ENCODE measurements at regions not wholly inside any gene's neighbourhood (a gene's known extent, or its start where the extent isn't known, plus 50 kb on each side); places are given as distances from the start of the nearest gene placed in this dataset.

DNA sequence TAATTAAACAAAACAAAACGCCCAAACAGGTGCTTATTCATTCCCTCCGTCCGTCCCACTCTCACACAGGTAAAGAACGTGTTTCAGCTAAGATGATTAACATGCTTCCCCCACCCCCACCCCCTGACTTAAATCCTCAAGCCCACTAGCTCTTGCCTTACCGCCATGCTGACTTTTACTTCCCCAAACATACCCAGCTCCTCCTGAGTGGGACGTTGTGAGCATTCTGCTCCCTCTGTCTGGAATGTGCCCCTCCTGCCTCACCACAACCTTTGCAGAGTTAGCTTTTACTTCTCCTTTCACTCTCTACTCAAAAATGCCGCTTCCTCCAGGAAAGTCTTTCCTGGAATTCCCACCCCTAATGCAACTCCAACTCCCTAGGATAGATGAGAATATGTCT lies 774.0 kb upstream of the RBFOX1 start:
- DNase-seq: no peak

DNA sequence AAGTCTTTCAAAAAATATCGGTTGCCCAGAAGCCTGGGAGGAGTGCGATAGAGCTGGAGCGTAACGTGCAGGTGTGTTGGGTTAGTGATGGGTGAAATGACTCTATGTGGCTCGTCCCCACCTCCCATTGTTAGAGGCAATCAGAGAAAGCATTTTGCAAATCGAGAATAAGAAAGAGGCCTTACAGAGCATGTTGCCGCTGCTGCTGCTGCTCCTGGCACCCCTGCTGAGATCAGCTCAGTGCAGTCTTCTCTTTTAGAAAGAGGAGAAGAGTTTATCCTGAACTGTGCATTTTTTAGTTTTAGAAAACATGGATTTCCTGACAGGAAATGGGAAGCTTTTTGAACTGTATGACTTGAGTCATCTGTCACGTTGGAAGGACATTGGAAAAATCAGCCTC lies 774.5 kb upstream of the RBFOX1 start:
- no peak for DNase-seq

DNA sequence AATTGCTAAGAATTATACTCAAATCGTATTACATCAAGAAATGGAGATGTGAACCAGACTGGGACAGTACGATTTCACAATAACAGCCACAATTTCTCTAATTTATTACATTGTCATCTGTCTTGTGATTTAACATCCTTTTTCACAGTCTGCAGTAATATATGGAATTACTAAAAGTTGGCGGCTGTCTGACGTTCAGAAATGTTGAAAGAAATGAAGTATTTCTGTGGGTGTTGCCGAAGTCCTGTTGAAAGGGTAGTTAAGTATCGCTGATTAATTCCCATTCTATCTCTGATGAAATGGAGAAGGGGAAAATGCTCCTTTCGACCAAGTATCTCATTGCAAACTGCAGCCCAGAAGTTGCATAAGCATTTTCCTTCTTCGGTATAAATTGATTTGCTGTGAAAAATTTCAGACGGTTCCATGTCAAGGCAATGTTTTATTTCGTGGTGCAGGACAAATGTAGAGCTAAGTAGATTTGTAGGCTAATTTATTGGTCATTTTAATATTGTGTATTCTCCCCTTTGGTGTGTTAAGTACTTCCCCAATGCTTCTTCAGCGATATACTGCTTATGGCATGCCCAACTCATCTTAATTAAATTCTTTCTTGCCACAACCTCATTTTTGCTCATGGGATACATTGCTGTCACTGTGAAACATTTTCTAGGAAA lies 775.2 kb upstream of the RBFOX1 start:
- no peak for DNase-seq

DNA sequence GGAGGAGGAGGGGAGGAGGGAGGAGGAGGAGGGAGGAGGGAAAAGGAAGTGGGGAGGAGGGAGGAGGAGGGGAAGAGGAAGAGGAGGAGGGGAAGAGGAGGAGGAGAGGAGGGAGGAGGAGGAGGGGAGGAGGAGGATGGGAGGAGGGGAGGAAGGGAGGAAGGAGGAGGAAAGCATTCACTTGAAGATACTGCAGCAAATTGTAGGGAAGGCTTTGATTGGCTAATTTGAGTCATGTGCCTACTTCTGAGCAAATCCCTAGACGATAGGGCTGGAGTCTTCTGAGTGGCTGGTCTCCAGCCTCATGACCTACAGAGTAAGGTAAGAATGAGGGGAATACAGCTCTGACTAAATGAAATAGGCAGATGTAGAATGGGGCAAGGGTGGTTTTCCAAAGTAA lies 783.2 kb upstream of the RBFOX1 start:
- no peak for DNase-seq

DNA sequence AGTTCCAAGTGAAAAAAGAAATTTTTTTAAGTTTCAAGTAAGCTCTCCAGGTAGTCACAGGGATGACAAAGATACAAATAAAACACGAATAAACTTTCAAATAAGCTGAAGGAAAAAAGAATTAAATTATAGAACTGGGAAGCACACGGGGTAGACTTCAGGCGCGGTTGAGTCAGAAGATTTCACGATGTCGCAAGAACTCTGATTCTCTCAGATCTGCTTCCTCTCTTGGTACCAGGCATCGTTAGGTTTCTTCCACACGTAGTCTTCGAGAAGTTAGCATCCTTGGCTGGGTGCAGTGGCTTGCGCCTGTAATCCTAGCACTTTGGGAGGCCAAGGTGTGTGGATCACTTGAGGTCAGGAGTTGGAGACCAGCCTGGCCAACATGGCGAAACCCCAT lies 784.1 kb upstream of the RBFOX1 start:
- no peak for DNase-seq

DNA sequence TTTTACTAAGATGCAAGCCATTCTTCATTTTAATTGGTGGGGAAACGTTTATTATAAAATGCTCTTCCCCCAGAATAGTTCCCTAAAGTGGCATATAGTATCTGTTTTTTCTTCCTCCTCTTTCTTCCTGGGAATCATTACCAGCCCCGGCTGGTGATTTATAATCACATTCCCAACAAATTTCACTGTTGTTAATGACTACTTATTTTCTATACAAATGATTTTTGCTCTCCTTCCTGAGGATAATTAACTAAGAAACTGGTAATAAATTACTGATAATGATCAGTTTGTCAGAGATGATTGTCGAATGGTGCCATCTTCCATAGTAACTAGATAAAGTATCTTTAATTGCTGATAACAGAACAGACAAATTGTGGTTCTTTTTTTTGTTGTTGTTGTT lies 785.5 kb upstream of the RBFOX1 start:
- no peak for DNase-seq

DNA sequence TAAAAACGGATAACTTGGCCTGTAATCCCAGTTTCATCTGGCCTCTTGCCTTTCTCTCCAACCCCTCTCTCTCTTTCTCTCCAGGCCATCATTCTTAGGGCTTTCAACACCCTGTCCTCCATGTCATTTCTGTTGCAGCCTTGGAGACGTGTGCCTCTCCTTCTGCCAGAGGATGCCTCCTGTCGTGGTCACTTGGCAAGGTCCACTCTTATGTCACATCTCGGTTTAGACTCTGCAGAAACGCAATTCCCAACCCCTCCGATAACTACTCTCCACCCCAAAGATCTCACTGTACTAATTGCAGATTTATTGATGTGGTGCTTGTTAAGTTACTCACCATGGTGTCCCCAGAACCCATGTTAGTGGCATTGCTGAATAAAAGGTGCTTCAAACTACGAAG lies 787.3 kb upstream of the RBFOX1 start:
- DNase-seq: no peak

DNA sequence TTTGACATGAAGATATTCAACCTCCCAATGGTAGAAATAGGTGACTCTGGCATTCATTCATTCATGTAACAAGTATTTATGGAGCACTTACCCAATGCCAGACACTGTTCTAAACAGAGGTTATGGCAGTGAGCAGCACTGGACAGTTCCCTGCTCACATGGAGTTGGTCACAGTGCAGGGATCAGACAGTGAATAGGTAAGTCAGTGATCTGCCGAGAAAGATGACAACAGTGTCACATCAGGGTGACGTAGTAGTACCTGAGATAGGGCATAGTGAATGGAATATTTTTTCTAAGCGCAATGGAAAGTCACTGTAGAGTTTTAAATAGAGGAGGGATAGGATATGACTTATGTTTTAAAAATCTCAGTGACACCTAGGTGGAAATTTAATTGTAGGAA lies 791.4 kb upstream of the RBFOX1 start:
- DNase-seq: no peak

DNA sequence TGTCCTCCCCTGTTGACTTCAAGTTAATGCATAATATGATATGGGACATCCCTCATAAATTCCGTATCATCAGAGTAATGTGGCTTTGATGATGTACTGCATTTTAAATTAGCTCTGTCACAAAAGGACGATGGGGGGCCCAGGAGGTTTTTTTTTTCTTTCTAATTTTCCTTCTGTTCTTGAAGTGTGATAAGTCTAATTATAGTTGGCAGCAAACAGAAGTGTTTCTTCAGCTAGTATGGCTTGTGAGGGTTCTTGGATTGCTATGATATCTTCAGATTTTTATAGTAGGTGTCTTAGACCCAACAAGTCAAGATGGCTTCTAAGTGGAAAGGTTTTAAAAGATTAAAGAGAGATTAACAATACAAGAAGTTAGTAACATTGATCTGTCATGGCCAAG lies 796.2 kb upstream of the RBFOX1 start:
- no peak for DNase-seq

DNA sequence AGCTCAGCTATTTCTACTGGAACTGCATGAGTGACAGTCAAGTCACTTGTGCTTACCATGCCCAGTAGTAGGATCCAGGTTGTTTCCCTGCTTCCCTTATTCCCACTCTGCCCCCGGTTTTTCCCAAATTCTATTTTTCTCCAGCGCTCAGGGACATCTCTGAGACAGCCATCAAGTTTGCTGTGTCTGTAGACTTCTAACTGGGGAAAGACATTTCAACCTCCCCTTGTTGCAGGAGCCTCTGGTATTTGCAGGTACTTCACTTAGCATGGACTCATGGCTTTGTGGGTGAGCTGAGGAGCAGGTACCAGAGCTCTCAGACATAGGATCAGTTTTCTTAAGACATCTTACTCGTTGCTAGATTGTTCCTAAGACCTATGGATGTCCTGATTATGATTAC lies 801.6 kb upstream of the RBFOX1 start:
- DNase-seq: no peak

DNA sequence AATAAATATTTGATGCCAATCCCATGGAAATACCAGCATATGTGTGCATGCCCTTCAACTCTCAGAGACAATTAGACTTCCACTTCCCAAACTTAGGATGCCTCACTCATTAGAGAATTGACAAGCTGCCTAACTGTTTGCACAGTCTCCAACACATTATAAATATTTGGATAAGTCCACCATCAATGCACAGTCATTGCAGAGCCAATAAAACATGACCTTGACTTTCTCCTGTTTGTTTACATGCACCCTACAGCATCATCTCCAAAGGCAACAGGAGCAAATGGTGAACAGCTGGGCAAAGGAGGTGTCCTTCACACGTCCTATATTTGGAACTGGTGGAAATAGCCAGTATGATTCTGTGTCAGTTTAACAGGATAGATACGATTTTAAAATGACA lies 804.4 kb upstream of the RBFOX1 start:
- no peak for DNase-seq

DNA sequence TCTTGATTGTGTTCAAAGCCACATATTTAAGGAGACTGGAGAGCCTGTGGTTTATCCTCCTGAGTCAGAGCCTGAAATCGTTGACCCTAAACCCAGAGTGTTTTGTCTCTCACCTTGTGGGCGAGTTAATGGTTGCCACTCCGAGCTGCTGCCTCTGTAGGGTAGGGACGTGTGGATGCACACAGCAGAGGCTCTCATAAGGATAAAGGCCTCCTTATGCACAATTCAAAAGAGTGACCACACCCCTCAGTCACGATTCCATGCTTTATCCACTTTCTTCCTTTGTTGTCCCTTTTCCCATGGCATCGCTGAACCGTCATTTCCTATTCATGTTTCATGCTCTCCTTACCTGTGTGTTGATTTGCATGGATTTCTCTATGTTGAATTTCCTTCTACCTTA lies 805.0 kb upstream of the RBFOX1 start:
- no peak for DNase-seq

DNA sequence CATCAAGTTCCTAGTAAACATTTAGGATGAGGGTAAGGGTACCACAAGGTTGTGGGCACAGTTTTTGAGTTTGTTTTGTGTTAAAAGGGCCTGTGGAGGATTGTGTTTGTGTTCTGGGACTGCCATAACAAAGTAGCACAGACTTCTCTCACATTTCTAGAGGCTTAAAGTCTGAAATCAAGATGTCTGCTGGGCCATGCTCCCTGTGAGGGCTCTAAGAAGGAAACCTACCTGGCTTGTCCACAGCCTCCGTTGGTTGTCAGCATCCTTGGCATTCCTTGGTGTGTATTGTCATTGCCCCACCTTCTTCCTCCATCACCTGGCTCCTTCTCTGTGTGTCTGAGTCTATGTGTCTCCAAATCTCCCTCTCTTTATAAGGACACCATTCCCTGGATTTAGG lies 808.1 kb upstream of the RBFOX1 start:
- DNase-seq: no peak

DNA sequence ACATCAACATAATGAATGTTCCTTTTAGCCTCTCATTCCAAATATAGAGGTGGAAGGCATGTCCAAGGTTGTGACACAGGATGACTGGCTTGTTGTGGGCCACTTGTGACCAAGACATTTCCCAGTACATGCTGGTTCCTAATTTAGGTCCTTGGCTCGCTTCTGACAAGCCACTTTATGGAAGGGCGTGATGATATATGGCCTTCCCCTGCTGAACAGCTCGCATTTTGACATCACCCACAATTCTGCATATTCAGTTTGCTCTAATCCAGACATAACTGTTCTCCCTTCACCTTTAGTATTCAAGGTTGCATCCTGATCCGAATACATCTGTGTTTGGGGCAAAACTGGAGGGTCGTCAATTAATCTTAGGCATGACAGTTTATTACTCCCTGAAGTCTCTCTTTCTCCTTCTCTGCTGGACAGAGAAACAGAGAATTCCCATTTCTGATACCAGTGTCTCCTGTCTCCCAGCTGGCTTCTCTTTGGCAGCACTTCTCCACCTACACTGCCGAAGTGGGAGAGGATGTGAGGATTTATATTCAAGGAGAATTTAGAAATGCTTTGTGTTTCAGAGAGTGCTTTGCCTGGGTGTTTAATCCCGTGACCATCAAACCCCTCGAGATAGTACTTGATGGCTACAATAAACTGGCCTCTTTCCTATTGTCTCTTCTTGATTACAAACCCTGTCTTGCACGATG lies 815.5 kb upstream of the RBFOX1 start:
- no peak for DNase-seq

DNA sequence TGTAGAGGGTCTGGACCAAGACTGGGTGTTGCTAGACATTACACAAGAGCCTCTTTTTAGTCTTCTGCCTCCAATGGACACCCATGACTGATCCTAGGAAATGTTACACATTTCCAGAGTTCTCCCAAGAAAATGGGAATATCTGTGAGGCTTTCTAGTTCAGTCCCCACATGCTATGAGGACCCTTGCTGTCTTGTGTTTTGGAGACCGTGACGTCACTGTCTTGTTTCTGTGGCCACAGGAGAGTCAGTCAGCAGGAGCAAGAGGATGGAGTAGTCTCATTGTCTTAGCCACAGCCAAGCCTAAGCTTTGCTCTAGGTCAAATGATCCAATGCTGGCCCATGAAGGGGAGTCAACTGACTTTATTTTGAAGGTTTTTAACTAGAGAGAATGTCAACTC lies 820.1 kb upstream of the RBFOX1 start:
- no peak for DNase-seq

DNA sequence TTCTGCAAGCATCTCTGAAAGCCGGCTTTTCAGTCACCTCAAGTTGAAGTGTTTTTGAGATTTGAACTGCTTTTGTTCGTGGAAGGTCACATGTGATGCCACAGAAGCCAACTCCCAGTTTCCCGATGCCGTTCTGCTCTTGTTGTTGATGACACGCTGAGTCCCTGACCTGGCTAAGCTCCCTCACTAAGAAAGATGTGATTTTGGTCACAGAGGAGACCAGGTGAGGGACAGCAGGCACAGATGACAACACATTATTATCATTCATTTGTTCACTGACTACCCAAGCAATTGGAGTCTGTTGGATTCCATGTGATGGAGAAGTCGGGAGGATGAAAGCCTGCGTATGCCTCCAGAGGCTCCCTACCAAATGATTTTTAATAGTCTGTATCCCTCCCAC lies 822.4 kb upstream of the RBFOX1 start:
- no peak for DNase-seq

DNA sequence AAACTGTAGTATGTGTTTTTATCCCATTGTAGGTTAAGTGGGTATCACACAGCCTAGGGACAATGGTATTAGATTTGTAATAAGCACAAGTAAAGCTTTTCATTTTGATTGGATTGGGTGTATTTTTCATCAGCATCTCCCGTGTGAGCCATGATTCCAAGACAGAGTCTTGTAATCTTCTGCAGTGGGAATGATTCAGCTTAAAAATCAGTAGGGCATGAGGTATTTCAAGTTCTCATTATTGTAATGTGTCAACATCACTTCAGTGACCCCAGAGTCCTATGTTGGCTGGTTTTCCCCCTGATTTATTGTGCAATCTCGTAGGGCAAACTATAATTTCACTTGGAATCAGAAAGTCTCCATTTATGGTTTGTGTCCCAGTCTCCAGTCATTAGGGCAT lies 833.2 kb upstream of the RBFOX1 start:
- DNase-seq: no peak

DNA sequence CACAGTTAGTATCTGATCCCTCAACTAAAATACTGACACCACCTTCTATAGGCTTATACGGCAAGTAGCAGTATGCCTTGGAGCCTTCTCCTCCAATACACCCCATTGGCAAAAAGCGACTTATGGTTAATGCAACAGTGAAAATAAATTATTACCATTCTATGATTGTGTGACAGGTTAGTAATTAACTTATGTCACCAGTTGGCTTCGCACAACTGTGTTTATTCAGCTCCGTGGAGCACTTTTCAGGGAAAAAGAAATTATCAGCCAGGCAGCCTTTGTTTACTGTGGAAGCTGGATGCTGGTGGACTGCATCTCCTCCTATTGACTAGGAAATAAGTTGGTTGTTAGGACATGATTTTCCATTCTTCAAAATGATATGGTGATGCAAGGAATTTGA lies 833.8 kb upstream of the RBFOX1 start:
- no peak for DNase-seq

DNA sequence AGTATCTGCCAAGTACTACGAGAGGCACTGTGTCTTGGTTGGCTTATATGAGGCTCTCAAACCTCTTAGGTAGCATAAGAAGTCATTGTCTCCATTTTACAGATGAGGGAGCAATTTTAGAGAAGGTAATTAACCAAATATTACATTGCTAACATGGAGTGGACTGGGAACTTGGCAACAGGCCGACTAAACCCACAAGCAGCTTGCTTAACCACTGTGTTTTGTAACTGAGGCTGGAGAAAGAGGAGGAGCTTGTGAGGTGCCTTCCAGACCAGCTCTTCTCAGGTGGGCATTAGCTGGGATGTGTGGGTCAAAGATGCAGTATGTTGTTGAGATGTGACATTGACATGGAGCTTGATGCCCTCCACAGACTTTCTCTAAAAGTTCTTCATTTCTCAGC lies 835.6 kb upstream of the RBFOX1 start:
- DNase-seq: no peak

DNA sequence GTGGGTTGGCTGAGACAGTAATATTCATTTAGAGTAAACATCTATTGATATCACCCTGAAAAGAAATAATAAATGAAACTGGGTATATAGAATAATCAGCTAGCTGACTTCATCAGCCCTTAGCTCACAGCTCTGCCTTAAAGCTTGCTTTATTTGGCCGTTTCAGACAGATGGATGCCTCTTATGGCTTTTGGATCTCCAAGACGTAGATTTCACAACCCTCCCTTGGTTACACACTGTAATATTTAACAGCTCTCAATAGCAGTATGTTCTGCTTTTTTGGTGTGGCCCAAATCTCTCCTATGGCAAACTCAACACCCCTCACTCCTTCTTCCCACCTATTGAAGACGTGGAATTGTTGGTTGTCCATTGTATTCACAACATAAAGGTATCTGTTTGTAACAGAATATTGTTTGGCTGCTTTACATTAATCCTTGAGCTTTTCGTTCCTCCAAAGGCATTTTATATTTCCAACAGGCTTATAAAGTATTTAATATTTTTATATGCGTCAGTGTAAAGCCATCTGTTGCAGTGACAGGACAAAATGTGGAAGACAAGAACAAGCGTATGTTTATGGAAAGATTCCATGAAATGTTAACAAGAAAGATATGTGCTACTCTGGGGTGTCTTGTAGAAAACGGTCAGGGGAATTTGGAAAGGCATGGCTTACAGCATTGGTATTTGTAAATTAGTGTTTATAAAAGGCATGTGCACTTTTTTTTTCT lies 837.0 kb upstream of the RBFOX1 start:
- DNase-seq: no peak

DNA sequence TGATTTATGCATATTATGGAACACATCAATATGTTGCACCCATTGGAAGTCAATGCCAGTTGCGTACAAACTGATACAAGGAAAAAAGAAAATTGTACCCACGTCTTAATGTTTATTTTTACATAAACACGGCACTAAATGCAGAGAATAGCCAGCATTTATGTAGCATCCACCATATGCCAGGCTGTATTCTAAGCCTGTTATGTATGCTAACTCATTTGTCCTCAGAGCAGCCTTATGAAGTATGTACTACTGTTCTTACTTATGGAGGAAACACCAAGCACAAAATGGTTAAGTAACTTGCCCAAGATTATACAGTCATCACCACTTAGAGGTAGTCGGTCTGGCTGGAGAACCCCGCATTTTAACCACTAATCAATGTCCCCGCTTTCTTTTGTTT lies 837.9 kb upstream of the RBFOX1 start:
- DNase-seq: no peak

DNA sequence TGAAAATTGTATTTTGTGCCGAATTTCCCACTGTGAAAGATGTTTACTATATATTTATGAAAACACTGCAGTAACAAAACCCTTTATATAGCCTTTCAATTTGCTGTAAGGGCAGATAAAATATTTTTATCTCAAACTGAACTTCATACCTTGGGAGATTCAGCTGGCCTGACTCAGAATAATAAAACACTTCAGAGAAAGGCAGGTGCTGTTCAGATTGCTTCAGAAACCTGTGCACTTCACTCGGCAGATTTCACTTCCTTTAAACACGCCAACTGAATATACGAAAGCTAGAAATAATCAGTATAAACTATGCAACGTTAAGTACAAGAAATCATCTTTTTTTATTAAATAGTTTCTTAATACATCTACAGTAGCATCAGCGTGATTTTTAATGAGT lies 839.1 kb upstream of the RBFOX1 start:
- no peak for DNase-seq

DNA sequence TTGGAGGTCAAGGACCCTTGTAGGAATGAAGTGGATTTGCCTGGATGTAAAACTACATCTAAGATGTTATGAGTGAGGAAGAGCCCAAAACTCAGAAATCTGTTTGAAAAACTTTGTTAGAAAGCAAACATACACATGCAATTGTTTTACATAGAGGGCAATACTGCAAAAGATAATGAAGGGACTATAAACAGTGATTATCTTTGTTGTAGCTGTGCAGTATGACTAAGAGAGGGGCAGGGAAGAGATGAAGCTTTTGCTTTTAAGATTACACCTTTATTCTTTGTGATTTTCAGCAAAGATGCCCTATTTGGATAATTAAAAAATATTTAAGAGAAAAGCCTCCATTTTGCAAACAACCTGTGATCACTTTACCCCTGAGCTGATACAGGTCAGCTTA lies 839.9 kb upstream of the RBFOX1 start:
- no peak for DNase-seq

DNA sequence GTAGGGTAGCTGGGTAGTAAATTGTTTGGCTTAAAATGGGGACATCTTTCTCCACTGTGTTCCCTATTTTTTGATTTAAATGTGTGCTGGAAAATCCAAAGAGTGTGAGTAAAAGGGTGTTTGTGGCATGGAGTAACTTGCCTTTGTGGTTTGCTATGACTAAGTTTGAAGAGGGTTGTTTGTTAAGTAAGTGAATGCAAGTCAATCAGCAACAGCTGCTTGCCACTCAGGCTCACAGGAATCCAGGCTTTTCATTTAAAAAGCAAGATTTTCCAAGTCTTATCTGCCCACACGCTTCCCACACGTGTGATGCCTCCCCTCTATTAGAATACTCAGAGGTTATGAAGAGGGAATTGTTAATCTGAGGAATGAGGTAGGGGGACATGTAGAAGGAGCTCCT lies 847.7 kb upstream of the RBFOX1 start:
- no peak for DNase-seq

DNA sequence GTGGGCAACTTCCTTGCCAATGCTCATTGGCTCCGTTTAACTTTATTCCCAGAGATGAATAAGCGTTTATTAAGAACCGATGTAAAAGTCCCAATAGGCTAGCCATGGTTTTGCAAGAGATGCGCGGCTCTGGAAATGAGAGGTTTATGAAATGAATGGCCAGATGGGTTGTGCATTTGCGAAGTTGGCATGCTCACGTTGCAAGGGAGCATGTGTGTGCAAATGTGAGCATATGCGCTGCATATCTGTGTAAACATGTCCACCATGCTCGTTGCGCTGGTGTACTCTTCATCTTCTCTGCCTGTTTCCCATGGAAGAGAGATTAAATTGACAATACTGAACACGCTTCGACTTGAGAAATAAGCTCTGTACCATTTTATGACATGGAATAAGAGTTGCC lies 848.6 kb upstream of the RBFOX1 start:
- DNase-seq: no peak
